ENCODE measurements at regions not wholly inside any gene's neighbourhood (a gene's known extent, or its start where the extent isn't known, plus 50 kb on each side); places are given as distances from the start of the nearest gene placed in this dataset.

DNA sequence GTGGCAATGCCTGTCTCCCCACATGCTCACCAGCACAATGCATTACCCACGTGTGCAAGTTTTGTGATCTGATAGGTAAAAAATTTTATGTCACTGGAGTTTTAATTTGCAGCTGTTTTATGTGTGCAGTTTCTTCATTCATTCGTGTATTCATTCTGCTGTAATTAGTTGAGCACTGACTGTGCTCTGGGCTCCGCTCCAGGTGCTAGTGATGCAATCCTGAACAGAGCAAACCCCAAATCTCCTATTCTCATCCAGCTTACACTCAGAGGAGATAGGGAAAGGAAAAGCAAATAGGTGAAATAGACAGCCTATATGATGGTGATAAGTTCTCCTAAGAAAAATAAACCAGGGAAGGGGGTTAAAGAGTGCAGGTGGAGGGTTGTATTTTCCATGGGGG is 148.4 kb downstream of the TENT4A start:
- Histone ChIP-seq H3K23me2 (ENCODE audit: low read depth, low read length) (no peaks in the 10 kb centered on the region), H2AFZ (ENCODE audit: low read length) (no peak overlapping the region), H2BK120ac (replicated peaks; ENCODE audit: low read depth, low read length) (no peak overlapping the region), H3K23ac (ENCODE audit: insufficient read length) (no peak overlapping the region), H3K18ac (ENCODE audit: extremely low read depth, low read length) (no peak overlapping the region), H3K27me3 (replicated peaks in 1 of 4; ENCODE audit: control insufficient read depth in 3 of 4, extremely low read depth in 1 of 4, insufficient read depth in 3 of 4, low read length in 3 of 4) (no peaks in the 10 kb centered on the region), H3K4me2 (ENCODE audit: insufficient read depth in 1 of 2, low read depth in 2 of 2, low read length in 2 of 2) (no peak overlapping the region), H3K79me1 (ENCODE audit: low read depth, low read length) (no peaks in the 10 kb centered on the region; the same call in 1 of the 2 replicates), H3K56ac (replicated peaks; ENCODE audit: insufficient read length, low read depth, low read length) (no peak overlapping the region), H3K27ac (ENCODE audit: low read depth, low read length) (no peak overlapping the region), H3K9ac (replicated peaks in 1 of 4; ENCODE audit: extremely low read depth in 1 of 4, low read depth in 3 of 4, low read length in 3 of 4) (no peak overlapping the region), H3K36me3 (ENCODE audit: control insufficient read depth in 2 of 4, insufficient read depth in 4 of 4, low read length in 3 of 4) (no peaks in the 10 kb centered on the region), H2AK5ac (ENCODE audit: low read depth, low read length) (no peak overlapping the region), H3K4ac (replicated peaks; ENCODE audit: insufficient read length, low read depth, low read length) (no peak overlapping the region), H4K91ac (replicated peaks; ENCODE audit: insufficient read length, low read length) (no peak overlapping the region), H3K4me3 (ENCODE audit: extremely low read depth in 1 of 4, insufficient read depth in 2 of 4, low read depth in 3 of 4, low read length in 4 of 4) (no peak overlapping the region), H4K5ac (ENCODE audit: insufficient read length, low read depth, low read length) (no peak overlapping the region), H3K9me3 (ENCODE audit: insufficient read depth in 2 of 2, low read depth in 1 of 2, low read length in 1 of 2) (peaks cover 5 to 6% of the 10 kb centered on the region in 2 experiments; a peak in 3 of 4 replicates), H2BK5ac (ENCODE audit: low read depth, low read length) (no peak overlapping the region), H4K8ac (ENCODE audit: extremely low read depth, insufficient read depth, low read length) (no peak overlapping the region), H3K79me2 (ENCODE audit: control insufficient read depth in 1 of 2, insufficient read depth in 2 of 2, low read length in 2 of 2) (no peaks in the 10 kb centered on the region), H2BK15ac (ENCODE audit: low read length) (no peak overlapping the region), H3K14ac (ENCODE audit: insufficient read length) (no peak overlapping the region), H3K4me1 (replicated peaks in 1 of 4; ENCODE audit: control insufficient read depth in 3 of 4, insufficient read depth in 4 of 4, low read length in 3 of 4) (no peaks in the 10 kb centered on the region), H2BK12ac (ENCODE audit: low read depth, low read length) (no peak overlapping the region), H4K20me1 (replicated peaks in 1 of 2; ENCODE audit: control insufficient read depth in 1 of 2, insufficient read depth in 2 of 2, low read length in 2 of 2) (no peaks in the 10 kb centered on the region), H2BK20ac (ENCODE audit: low read length) (no peak overlapping the region)
- FAIRE-seq (no peak), DNase-seq (ENCODE audit: low read depth in 1 of 2, low spot score in 2 of 2) (no peak)
- ChIA-PET POLR2A (ENCODE audit: partially characterized antibody) (no interaction called here), CTCF (ENCODE audit: partially characterized antibody) (interaction anchor here (1.5 kb wide), 1 partner anchor 14 kb away, joined by 3 read pairs; no protein-coding TSS in a partner anchor)
- WGBS, 2 experiments (ENCODE audit: extremely low coverage in 1 of 2, insufficient coverage in 1 of 2, insufficient read length in 1 of 2, insufficient replicate concordance in 2 of 2, low coverage in 1 of 2, low lambda C conversion rate in 2 of 2, missing lambda C conversion rate in 1 of 2), result 83% methylated on average over 3 of the region's 3 CpGs; no CpG with 5 or more reads in 1 of the 2 experiments
- no peak for TF ChIP-seq GABPA (IDR thresholded peaks at IDR 0.05; ENCODE audit: borderline replicate concordance, insufficient read depth, low read length)
- no peak for TF ChIP-seq EGR1 (IDR thresholded peaks at IDR 0.05; ENCODE audit: borderline replicate concordance, low read depth, low read length)
- no peak for TF ChIP-seq SIX5 (IDR thresholded peaks at IDR 0.05; ENCODE audit: low read depth, low read length)
- no peak for TF ChIP-seq POLR2AphosphoS5 (IDR thresholded peaks at IDR 0.05; ENCODE audit: low read depth, low read length)
- no peak for TF ChIP-seq SP4 (IDR thresholded peaks at IDR 0.05; ENCODE audit: low read length)
- no peak for TF ChIP-seq RFX5 (IDR thresholded peaks at IDR 0.05; ENCODE audit: borderline replicate concordance, low read depth, low read length)
- no peak for TF ChIP-seq KDM1A (IDR thresholded peaks at IDR 0.05; ENCODE audit: borderline replicate concordance, low read length)
- no peak for TF ChIP-seq SRF (IDR thresholded peaks at IDR 0.05; ENCODE audit: low read depth, low read length)
- TF ChIP-seq, protein P1, sequence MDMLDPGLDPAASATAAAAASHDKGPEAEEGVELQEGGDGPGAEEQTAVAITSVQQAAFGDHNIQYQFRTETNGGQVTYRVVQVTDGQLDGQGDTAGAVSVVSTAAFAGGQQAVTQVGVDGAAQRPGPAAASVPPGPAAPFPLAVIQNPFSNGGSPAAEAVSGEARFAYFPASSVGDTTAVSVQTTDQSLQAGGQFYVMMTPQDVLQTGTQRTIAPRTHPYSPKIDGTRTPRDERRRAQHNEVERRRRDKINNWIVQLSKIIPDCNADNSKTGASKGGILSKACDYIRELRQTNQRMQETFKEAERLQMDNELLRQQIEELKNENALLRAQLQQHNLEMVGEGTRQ (IDR thresholded peaks at IDR 0.05; ENCODE audit: low read length), result no peak
- no peak for TF ChIP-seq BACH1 (IDR thresholded peaks at IDR 0.05; ENCODE audit: low read length)
- no peak for TF ChIP-seq EZH2 (IDR thresholded peaks at IDR 0.05; ENCODE audit: low read depth, low read length, severe bottlenecking)
- TF ChIP-seq SUZ12 (IDR thresholded peaks at IDR 0.05; ENCODE audit: low read length), result no peak
- no peak for TF ChIP-seq HDAC2 (IDR thresholded peaks at IDR 0.05; ENCODE audit: borderline replicate concordance in 1 of 2, low read depth in 2 of 2, low read length in 2 of 2)
- no peak for TF ChIP-seq POLR2A (IDR thresholded peaks at IDR 0.05; ENCODE audit: control extremely low read depth in 1 of 2, low read depth in 2 of 2, low read length in 2 of 2)

Data from H1 (cell line).